WTC11 (cell line): ENCODE measurements at regions not wholly inside any gene's neighbourhood (a gene's known extent, or its start where the extent isn't known, plus 50 kb on each side); places are given as distances from the start of the nearest gene placed in this dataset.

ENCODE experiments used
- ATAC-seq: fragments of 200-7000 bp; cut with Tn5 transposase; 2 replicates; pipeline ENCODE4 v1.10.0; 2021; ENCODE audit warnings: mild to moderate bottlenecking, moderate library complexity
- CTCF ChIA-PET: fragments of 300-600 bp; sonication (Branson Sonifier 250); formaldehyde crosslinking; loops from one replicate; lab custom pipeline; 2021; ENCODE audit warnings: antibody characterized with exemption; lab: Charles Lee
- POLR2A ChIA-PET: fragments of 350-600 bp; sonication (Branson Sonifier 250); formaldehyde crosslinking; loops from one replicate; lab custom pipeline; 2021; ENCODE audit warnings: antibody characterized with exemption; lab: Charles Lee
- DNase-seq: peaks from one replicate; pipeline ENCODE4 v3.0.0; 2021; ENCODE audit warnings: low spot score
- H3K27ac Mint-ChIP-seq: 2 replicates; pipeline ENCODE4 v1.8.0; 2021; ENCODE audit warnings: mixed read lengths
- H3K27me3 Mint-ChIP-seq: 2 replicates; pipeline ENCODE4 v1.8.0; 2021; ENCODE audit warnings: low read depth, mild to moderate bottlenecking, moderate library complexity, mixed read lengths
- H3K36me3 Mint-ChIP-seq: 2 replicates; pipeline ENCODE4 v1.8.0; 2021; ENCODE audit warnings: mixed read lengths
- H3K4me1 Mint-ChIP-seq: 2 replicates; pipeline ENCODE4 v1.8.0; 2022; ENCODE audit warnings: mixed read lengths
- H3K4me3 Mint-ChIP-seq: 2 replicates; pipeline ENCODE4 v1.8.0; 2021; ENCODE audit warnings: mild to moderate bottlenecking, moderate library complexity, mixed read lengths
- H3K9me3 Mint-ChIP-seq: 2 replicates; pipeline ENCODE4 v1.8.0; 2021; ENCODE audit warnings: mixed read lengths
- CBFB ChIP-seq: sonication (generic); formaldehyde crosslinking; IDR thresholded peaks from 2 replicates; pipeline ENCODE4 v1.8.1; 2022; ENCODE audit warnings: mild to moderate bottlenecking, low read depth, missing genetic modification reagents
- CREB1 ChIP-seq: sonication (generic); formaldehyde crosslinking; IDR thresholded peaks from 2 replicates; pipeline ENCODE4 v1.8.0; 2023; ENCODE audit warnings: mild to moderate bottlenecking, missing genetic modification reagents
- ETV6 ChIP-seq: sonication (generic); formaldehyde crosslinking; IDR thresholded peaks from 2 replicates; pipeline ENCODE4 v1.8.1; 2022; ENCODE audit warnings: mild to moderate bottlenecking, missing genetic modification reagents
- FOXK1 ChIP-seq: sonication (generic); formaldehyde crosslinking; IDR thresholded peaks from 2 replicates; pipeline ENCODE4 v1.8.0; 2022; ENCODE audit warnings: mild to moderate bottlenecking, moderate library complexity, missing genetic modification reagents
- GABPB1 ChIP-seq: sonication (generic); formaldehyde crosslinking; IDR thresholded peaks from 2 replicates; pipeline ENCODE4 v1.8.1; 2023; ENCODE audit warnings: mild to moderate bottlenecking, missing genetic modification reagents
- HMGA2 ChIP-seq: fragments of 250-450 bp; sonication (Bioruptor Pico); IDR thresholded peaks from 2 replicates; pipeline ENCODE4 v1.4.0; 2021; ENCODE audit warnings: mild to moderate bottlenecking, moderate library complexity
- MXD4 ChIP-seq: fragments of 250-450 bp; sonication (Bioruptor Pico); IDR thresholded peaks from 2 replicates; pipeline ENCODE4 v1.8.0; 2021; ENCODE audit warnings: mild to moderate bottlenecking, moderate library complexity, borderline replicate concordance
- NR2C2 ChIP-seq: sonication (generic); formaldehyde crosslinking; IDR thresholded peaks from 2 replicates; pipeline ENCODE4 v1.8.0; 2022; ENCODE audit warnings: mild to moderate bottlenecking, missing genetic modification reagents
- SP1 ChIP-seq: sonication (generic); formaldehyde crosslinking; conservative IDR thresholded peaks from 2 replicates; pipeline ENCODE4 v1.8.1; 2022; ENCODE audit warnings: missing genetic modification reagents
- ZNF232 ChIP-seq: sonication (generic); formaldehyde crosslinking; IDR thresholded peaks from 2 replicates; pipeline ENCODE4 v1.8.0; 2022; ENCODE audit warnings: mild to moderate bottlenecking, missing genetic modification reagents
- ZNF317 ChIP-seq: sonication (generic); formaldehyde crosslinking; IDR thresholded peaks from 2 replicates; pipeline ENCODE4 v1.8.1; 2023; ENCODE audit warnings: low read depth, mild to moderate bottlenecking, moderate library complexity, missing genetic modification reagents, borderline replicate concordance
- ZNF416 ChIP-seq: fragments of 250-450 bp; sonication (Bioruptor Pico); IDR thresholded peaks from 2 replicates; pipeline ENCODE4 v1.9.0; 2021; ENCODE audit warnings: mild to moderate bottlenecking, inconsistent platforms
- ZNF671 ChIP-seq: fragments of 250-450 bp; sonication (Bioruptor Pico); IDR thresholded peaks from 2 replicates; pipeline ENCODE4 v1.8.0; 2021; ENCODE audit warnings: mild to moderate bottlenecking
- TF ChIP-seq, protein P1 (sequence below): sonication (generic); formaldehyde crosslinking; IDR thresholded peaks from 2 replicates; pipeline ENCODE4 v1.8.0; 2023; ENCODE audit warnings: missing genetic modification reagents, mild to moderate bottlenecking, borderline replicate concordance
- TF ChIP-seq, protein P2 (sequence below): sonication (generic); formaldehyde crosslinking; IDR thresholded peaks from 2 replicates; pipeline ENCODE4 v1.8.1; 2023; ENCODE audit warnings: mild to moderate bottlenecking, moderate library complexity, missing genetic modification reagents
- TF ChIP-seq, protein P3 (sequence below): fragments of 250-450 bp; sonication (Bioruptor Pico); conservative IDR thresholded peaks from 2 replicates; pipeline ENCODE4 v1.9.0; 2021; ENCODE audit warnings: mild to moderate bottlenecking
- TF ChIP-seq, protein P4 (sequence below): sonication (generic); formaldehyde crosslinking; IDR thresholded peaks from 2 replicates; pipeline ENCODE4 v1.8.1; 2022; ENCODE audit warnings: low read depth, missing genetic modification reagents, borderline replicate concordance
- TF ChIP-seq, protein P5 (sequence below): sonication (generic); formaldehyde crosslinking; IDR thresholded peaks from 2 replicates; pipeline ENCODE4 v1.8.1; 2023; ENCODE audit warnings: mild to moderate bottlenecking, missing genetic modification reagents, moderate library complexity

DNA sequence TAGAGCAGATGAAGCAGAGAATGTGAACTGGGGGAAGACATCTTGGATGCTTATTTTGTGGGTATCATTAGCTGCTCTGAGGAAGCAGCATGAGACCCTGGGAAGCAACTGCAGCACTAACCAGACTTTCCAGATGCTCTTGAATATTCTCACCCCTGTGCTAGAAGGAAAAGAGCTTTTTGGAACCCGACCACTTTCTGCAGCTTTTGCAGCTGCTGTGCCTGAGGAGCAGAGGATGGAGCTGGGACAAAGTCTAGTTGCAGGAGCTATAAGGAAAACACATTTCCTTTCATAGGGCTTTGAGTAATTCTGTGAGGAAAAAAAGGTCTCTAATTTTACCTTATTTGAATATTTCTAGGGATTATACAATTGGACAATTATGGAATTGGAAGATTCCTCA lies 369.7 kb downstream of the CD109 start (continued):
- TF ChIP-seq, protein P1, sequence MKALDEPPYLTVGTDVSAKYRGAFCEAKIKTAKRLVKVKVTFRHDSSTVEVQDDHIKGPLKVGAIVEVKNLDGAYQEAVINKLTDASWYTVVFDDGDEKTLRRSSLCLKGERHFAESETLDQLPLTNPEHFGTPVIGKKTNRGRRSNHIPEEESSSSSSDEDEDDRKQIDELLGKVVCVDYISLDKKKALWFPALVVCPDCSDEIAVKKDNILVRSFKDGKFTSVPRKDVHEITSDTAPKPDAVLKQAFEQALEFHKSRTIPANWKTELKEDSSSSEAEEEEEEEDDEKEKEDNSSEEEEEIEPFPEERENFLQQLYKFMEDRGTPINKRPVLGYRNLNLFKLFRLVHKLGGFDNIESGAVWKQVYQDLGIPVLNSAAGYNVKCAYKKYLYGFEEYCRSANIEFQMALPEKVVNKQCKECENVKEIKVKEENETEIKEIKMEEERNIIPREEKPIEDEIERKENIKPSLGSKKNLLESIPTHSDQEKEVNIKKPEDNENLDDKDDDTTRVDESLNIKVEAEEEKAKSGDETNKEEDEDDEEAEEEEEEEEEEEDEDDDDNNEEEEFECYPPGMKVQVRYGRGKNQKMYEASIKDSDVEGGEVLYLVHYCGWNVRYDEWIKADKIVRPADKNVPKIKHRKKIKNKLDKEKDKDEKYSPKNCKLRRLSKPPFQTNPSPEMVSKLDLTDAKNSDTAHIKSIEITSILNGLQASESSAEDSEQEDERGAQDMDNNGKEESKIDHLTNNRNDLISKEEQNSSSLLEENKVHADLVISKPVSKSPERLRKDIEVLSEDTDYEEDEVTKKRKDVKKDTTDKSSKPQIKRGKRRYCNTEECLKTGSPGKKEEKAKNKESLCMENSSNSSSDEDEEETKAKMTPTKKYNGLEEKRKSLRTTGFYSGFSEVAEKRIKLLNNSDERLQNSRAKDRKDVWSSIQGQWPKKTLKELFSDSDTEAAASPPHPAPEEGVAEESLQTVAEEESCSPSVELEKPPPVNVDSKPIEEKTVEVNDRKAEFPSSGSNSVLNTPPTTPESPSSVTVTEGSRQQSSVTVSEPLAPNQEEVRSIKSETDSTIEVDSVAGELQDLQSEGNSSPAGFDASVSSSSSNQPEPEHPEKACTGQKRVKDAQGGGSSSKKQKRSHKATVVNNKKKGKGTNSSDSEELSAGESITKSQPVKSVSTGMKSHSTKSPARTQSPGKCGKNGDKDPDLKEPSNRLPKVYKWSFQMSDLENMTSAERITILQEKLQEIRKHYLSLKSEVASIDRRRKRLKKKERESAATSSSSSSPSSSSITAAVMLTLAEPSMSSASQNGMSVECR (CRISPR knock-in tag) = no peak
- no peak for TF ChIP-seq ZNF416 (CRISPR knock-in tag)
- no peak for TF ChIP-seq SP1 (CRISPR knock-in tag)
- TF ChIP-seq GABPB1 (CRISPR knock-in tag) = no peak
- TF ChIP-seq MXD4 (CRISPR knock-in tag) = no peak
- TF ChIP-seq, protein P2, sequence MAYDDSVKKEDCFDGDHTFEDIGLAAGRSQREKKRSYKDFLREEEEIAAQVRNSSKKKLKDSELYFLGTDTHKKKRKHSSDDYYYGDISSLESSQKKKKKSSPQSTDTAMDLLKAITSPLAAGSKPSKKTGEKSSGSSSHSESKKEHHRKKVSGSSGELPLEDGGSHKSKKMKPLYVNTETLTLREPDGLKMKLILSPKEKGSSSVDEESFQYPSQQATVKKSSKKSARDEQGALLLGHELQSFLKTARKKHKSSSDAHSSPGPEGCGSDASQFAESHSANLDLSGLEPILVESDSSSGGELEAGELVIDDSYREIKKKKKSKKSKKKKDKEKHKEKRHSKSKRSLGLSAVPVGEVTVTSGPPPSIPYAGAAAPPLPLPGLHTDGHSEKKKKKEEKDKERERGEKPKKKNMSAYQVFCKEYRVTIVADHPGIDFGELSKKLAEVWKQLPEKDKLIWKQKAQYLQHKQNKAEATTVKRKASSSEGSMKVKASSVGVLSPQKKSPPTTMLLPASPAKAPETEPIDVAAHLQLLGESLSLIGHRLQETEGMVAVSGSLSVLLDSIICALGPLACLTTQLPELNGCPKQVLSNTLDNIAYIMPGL = no peak
- TF ChIP-seq CREB1 (CRISPR knock-in tag) = no peak
- TF ChIP-seq ZNF232 (CRISPR knock-in tag) = no peak
- TF ChIP-seq, protein P3, sequence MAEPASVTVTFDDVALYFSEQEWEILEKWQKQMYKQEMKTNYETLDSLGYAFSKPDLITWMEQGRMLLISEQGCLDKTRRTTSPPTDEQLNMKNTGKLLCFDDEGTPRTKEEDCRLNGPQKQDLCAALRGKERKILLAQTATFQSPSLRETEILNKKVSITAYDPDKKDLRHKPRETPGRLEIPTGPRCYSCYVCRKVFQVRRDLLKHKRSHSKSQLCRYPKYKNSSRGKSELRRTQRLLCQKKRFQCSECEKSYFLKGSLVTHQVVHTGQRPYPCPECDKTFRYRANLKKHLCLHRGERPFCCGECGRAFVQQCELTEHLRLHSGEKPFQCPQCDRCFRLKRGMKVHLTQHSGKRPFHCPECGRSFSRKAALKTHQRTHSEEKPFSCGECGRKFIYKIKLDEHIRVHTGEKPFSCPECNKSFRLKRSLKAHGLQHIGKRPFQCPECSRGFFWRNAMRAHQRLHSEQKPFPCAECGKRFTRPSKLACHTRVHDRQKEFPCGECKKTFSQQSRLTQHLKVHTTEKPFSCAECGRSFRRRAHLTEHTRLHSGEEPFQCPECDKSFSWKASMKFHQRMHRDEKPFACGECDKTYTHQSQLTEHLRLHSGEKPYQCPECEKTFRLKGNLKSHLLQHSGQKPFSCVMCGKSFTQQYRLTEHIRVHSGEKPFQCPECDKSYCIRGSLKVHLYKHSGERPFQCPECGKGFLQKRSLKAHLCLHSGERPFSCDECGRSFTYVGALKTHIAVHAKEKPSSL = no peak

DNA sequence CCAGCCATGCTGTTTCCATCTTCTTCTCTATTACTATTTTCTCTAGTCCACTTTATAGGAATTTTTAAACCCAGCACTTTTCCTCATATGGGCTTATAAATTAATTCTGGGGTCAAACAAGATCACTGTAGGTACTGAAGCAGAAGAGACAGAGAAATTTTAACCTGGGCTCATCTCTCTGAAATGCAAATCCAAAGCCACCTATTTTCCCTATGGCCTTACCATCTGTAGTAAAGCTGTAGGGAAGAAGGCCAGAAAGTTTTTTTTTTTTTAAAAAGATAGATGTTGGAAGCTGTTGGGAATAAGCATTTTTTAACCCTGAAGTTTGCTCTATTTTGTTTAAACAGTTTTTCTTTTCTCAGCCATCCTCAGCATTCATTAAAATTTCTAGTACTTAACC lies 367.4 kb downstream of the CD109 start:
- peaks cover 5% of the 10 kb centered on the region for H3K9me3 Mint-ChIP-seq
- H3K27me3 Mint-ChIP-seq = no peaks in the 10 kb centered on the region
- TF ChIP-seq ETV6 (CRISPR knock-in tag) (no peak), MXD4 (CRISPR knock-in tag) (no peak), ZNF317 (CRISPR knock-in tag) (no peak), HMGA2 (no peak), FOXK1 (CRISPR knock-in tag) (no peak), ZNF671 (no peak), NR2C2 (CRISPR knock-in tag) (no peak), CBFB (CRISPR knock-in tag) (no peak)
- TF ChIP-seq, protein P4, sequence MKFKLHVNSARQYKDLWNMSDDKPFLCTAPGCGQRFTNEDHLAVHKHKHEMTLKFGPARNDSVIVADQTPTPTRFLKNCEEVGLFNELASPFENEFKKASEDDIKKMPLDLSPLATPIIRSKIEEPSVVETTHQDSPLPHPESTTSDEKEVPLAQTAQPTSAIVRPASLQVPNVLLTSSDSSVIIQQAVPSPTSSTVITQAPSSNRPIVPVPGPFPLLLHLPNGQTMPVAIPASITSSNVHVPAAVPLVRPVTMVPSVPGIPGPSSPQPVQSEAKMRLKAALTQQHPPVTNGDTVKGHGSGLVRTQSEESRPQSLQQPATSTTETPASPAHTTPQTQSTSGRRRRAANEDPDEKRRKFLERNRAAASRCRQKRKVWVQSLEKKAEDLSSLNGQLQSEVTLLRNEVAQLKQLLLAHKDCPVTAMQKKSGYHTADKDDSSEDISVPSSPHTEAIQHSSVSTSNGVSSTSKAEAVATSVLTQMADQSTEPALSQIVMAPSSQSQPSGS = no peak
- TF ChIP-seq, protein P2 = no peak
- TF ChIP-seq, protein P5, sequence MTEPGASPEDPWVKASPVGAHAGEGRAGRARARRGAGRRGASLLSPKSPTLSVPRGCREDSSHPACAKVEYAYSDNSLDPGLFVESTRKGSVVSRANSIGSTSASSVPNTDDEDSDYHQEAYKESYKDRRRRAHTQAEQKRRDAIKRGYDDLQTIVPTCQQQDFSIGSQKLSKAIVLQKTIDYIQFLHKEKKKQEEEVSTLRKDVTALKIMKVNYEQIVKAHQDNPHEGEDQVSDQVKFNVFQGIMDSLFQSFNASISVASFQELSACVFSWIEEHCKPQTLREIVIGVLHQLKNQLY (CRISPR knock-in tag) = no peak
- no peak overlapping the region for H3K4me3 Mint-ChIP-seq
- ChIA-PET CTCF (interaction anchor here (1.4 kb wide), 1 partner anchor 28 kb away, joined by 3 read pairs; no protein-coding TSS in a partner anchor), POLR2A (no interaction called here)
- H3K27ac Mint-ChIP-seq = no peak overlapping the region
- H3K36me3 Mint-ChIP-seq = no peaks in the 10 kb centered on the region
- ATAC-seq = no peak
- 0 out of 2 replicates have a peak, but pooled peaks cover 6% of the 10 kb centered on the region for H3K4me1 Mint-ChIP-seq
- no peak for DNase-seq
